IMR-90 (cell line): ENCODE measurements at regions not wholly inside any gene's neighbourhood (a gene's known extent, or its start where the extent isn't known, plus 50 kb on each side); places are given as distances from the start of the nearest gene placed in this dataset.

Experiments used
- ATAC-seq: fragments of 200-7000 bp; cut with Tn5 transposase; 2 replicates; pipeline ENCODE4 v1.9.1; 2020; ENCODE audit warnings: low read depth, mild to moderate bottlenecking, moderate library complexity
- BruUV-seq: library from RNA; stranded (reverse); fragments of 400-500 nt; replicated peaks from 2 replicates; lab custom pipeline; 2021; lab: Mats Ljungman, UMichigan
- CTCF ChIA-PET: fragments of 300-600 bp; formaldehyde crosslinking; extraction: SDS; loops from one replicate; lab custom pipeline; 2021; ENCODE audit warnings: antibody characterized with exemption; lab: Yijun Ruan, JAX
- POLR2A ChIA-PET: fragments of 300-600 bp; sonication (Branson Sonifier 250); formaldehyde crosslinking; loops from one replicate; lab custom pipeline; 2022; ENCODE audit warnings: antibody characterized with exemption; ENCODE audit not compliant: unreplicated experiment; lab: Charles Lee
- DNase-seq: peaks from one replicate; pipeline ENCODE4 v3.0.0; 2013
- H2AFZ ChIP-seq: replicated peaks from 2 replicates; pipeline ENCODE3; 2013; ENCODE audit warnings: low read length, mild to moderate bottlenecking; ENCODE audit not compliant: poor library complexity
- H2AK5ac ChIP-seq: 2 replicates; pipeline ENCODE4 v1.6.1; 2013; ENCODE audit warnings: low read depth, low read length, inconsistent platforms
- H2AK9ac ChIP-seq: replicated peaks from 2 replicates; pipeline ENCODE3; 2013; ENCODE audit warnings: mild to moderate bottlenecking, low read depth, low read length, moderate library complexity; ENCODE audit not compliant: poor library complexity
- H2BK120ac ChIP-seq: 2 replicates; pipeline ENCODE4 v1.6.1; 2013; ENCODE audit warnings: low read depth, low read length, inconsistent platforms
- H2BK15ac ChIP-seq: 3 replicates; pipeline ENCODE4 v1.6.1; 2013; ENCODE audit warnings: low read depth, low read length, inconsistent platforms
- H2BK20ac ChIP-seq: 2 replicates; pipeline ENCODE4 v1.6.1; 2013; ENCODE audit warnings: low read depth, mild to moderate bottlenecking, inconsistent platforms, low read length, moderate library complexity
- H2BK5ac ChIP-seq: 2 replicates; pipeline ENCODE4 v1.6.1; 2013; ENCODE audit warnings: mild to moderate bottlenecking, low read depth, low read length, inconsistent platforms; ENCODE audit not compliant: poor library complexity, severe bottlenecking
- H3K14ac ChIP-seq: replicated peaks from 2 replicates; pipeline ENCODE4 v1.6.1; 2013; ENCODE audit warnings: low read depth, low read length, inconsistent platforms
- H3K18ac ChIP-seq: 2 replicates; pipeline ENCODE4 v1.6.1; 2013; ENCODE audit warnings: low read depth, low read length, control low read depth
- H3K23ac ChIP-seq: 2 replicates; pipeline ENCODE4 v1.6.1; 2013; ENCODE audit warnings: low read depth, low read length, inconsistent platforms
- H3K27ac ChIP-seq: 2 replicates; pipeline ENCODE4 v1.5.1; 2013; ENCODE audit warnings: mild to moderate bottlenecking, control low read depth, low read length; ENCODE audit not compliant: insufficient read depth
- H3K27me3 ChIP-seq: 2 replicates; pipeline ENCODE4 v1.6.1; 2013; ENCODE audit warnings: low read length; ENCODE audit not compliant: control insufficient read depth, insufficient read depth
- H3K36me3 ChIP-seq: 2 replicates; pipeline ENCODE4 v1.6.1; 2013; ENCODE audit warnings: low read length, mixed read lengths; ENCODE audit not compliant: control insufficient read depth, insufficient read depth
- H3K4ac ChIP-seq: 2 replicates; pipeline ENCODE4 v1.6.1; 2013; ENCODE audit warnings: low read depth, low read length, inconsistent platforms
- H3K4me1 ChIP-seq: 2 replicates; pipeline ENCODE4 v1.6.1; 2013; ENCODE audit warnings: low read length, mixed read lengths; ENCODE audit not compliant: control insufficient read depth, insufficient read depth
- H3K4me2 ChIP-seq: 2 replicates; pipeline ENCODE4 v1.6.1; 2013; ENCODE audit warnings: low read depth, mild to moderate bottlenecking, control low read depth, low read length, moderate library complexity
- H3K4me3 ChIP-seq: 2 replicates; pipeline ENCODE4 v1.5.1; 2013; ENCODE audit warnings: low read depth, mild to moderate bottlenecking, control low read depth, low read length, moderate library complexity; ENCODE audit not compliant: insufficient read depth
- H3K56ac ChIP-seq: 2 replicates; pipeline ENCODE4 v1.6.1; 2013; ENCODE audit warnings: low read length, inconsistent platforms; ENCODE audit not compliant: insufficient read depth; ENCODE audit errors: extremely low read depth
- H3K79me1 ChIP-seq, 2 experiments: 2 replicates each; pipeline ENCODE4 v1.6.1; 2013; ENCODE audit warnings: low read length in 2 of 2, inconsistent platforms in 1 of 2, low read depth in 1 of 2
- H3K9ac ChIP-seq: 2 replicates; pipeline ENCODE4 v1.6.1; 2013; ENCODE audit warnings: low read depth, low read length, control low read depth
- H3K9me1 ChIP-seq: 2 replicates; pipeline ENCODE4 v1.6.1; 2013; ENCODE audit warnings: low read length, inconsistent platforms; ENCODE audit not compliant: insufficient read depth
- H3K9me3 ChIP-seq: 2 replicates; pipeline ENCODE4 v1.6.1; 2013; ENCODE audit warnings: low read length; ENCODE audit not compliant: control insufficient read depth, insufficient read depth
- H4K20me1 ChIP-seq: 2 replicates; pipeline ENCODE4 v1.6.1; 2013; ENCODE audit warnings: low read length, inconsistent platforms; ENCODE audit not compliant: insufficient read depth
- H4K5ac ChIP-seq: 2 replicates; pipeline ENCODE4 v1.6.1; 2013; ENCODE audit warnings: mild to moderate bottlenecking, low read depth, low read length, control low read depth
- H4K8ac ChIP-seq, 2 experiments: 2 replicates each; pipeline ENCODE4 v1.6.1; 2013; ENCODE audit warnings: low read depth in 2 of 2, low read length in 2 of 2, control low read depth in 1 of 2, inconsistent platforms in 1 of 2
- H4K91ac ChIP-seq: 2 replicates; pipeline ENCODE4 v1.6.1; 2013; ENCODE audit warnings: low read depth, low read length, inconsistent platforms; ENCODE audit not compliant: insufficient read depth
- CHD1 ChIP-seq: IDR thresholded peaks from 2 replicates; pipeline ENCODE4 v1.6.1; 2012; ENCODE audit warnings: low read depth, low read length, improper control_type of control experiment
- RAD21 ChIP-seq: IDR thresholded peaks from 2 replicates; pipeline ENCODE4 v1.6.1; 2012; ENCODE audit warnings: low read length, improper control_type of control experiment
- SMC3 ChIP-seq: fragments of 150-350 bp; IDR thresholded peaks from 2 replicates; pipeline ENCODE4 v1.6.1; 2016; ENCODE audit warnings: low read depth, mild to moderate bottlenecking, antibody characterized with exemption, low read length, moderate library complexity
- WGBS, 2 experiments: methylation state at CpG; one replicate each; pipeline versions ENCODE4 v1.1.5 to v1.1.7; 2013; ENCODE audit warnings: missing lambda C conversion rate in 2 of 2; ENCODE audit not compliant: insufficient read length in 1 of 2; ENCODE audit errors: extremely low coverage in 2 of 2; 5-methylcytosine and 5-hydroxymethylcytosine counted together
- dilution Hi-C: fragments of 300-500 bp; cut with HindIII; formaldehyde crosslinking; loops from one replicate; pipeline ENCODE4 v1.14.3; 2018; ENCODE audit warnings: low sequenced_read_pairs; ENCODE audit not compliant: unreplicated experiment
- in situ Hi-C: fragments of 300-500 bp; cut with MboI; formaldehyde crosslinking; loops from 3 replicates; pipeline ENCODE4 v1.14.3; 2019; ENCODE audit warnings: low sequenced_read_pairs, inconsistent platforms, mixed read lengths
- intact Hi-C: fragments of 100-400 bp; cut with micrococcal nuclease; formaldehyde crosslinking; loops from 2 replicates; pipeline ENCODE4 v1.10.0; 2022

DNA sequence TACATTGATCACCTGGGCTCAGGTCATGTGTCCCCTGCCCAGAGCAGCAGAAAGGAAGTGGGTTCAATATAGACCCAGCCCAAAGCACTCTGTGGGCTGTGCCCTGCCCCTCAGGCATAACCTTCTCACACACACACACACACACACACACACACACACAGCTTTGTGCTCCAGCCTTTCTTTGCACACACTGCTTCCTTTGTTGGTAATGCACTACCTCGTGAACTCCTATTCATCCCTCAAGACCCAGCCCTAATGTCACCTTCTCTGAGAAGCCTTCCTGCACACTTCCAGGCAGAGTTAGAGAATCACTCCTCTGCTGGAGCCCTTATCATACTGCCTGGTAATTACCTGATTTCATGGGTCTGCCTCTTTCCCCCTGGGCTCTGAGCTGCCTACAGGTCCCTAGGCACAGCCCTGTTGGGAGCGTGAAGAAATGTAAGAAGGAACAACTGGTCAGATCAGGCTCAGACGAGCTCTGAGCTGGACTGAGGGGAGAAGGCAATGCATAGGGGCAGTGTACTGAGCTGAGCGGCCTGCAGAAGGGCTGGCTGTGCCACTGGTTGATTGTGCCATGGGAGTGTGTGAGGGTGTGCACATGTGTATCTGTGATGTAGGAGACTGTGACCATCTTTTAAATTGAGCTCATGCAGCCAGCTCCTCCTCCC lies 210.3 kb downstream of the GLI2 start:
- no peak overlapping the region for H3K14ac ChIP-seq
- peaks cover 50% of the 10 kb centered on the region for H4K20me1 ChIP-seq
- TF ChIP-seq RAD21 (no peak), SMC3 (no peak), CHD1 (no peak)
- ChIA-PET POLR2A (no interaction called here), CTCF (interaction anchor here (0.6 kb wide), 1 partner anchor 251 kb away, joined by 3 read pairs; no protein-coding TSS in a partner anchor)
- H3K4me1 ChIP-seq = peaks cover 19% of the 10 kb centered on the region
- dilution Hi-C loops = no loop called here
- H3K4me3 ChIP-seq = no peak overlapping the region
- H4K91ac ChIP-seq = no peak overlapping the region
- H2BK5ac ChIP-seq = no peak overlapping the region
- no peaks in the 10 kb centered on the region for H3K27me3 ChIP-seq
- H3K56ac ChIP-seq = no peak overlapping the region
- no peak overlapping the region for H2BK15ac ChIP-seq
- H3K79me1 ChIP-seq = peaks cover 64 to 100% of the 10 kb centered on the region in 2 experiments
- H3K4ac ChIP-seq = no peak overlapping the region
- no peak overlapping the region for H4K8ac ChIP-seq
- WGBS, 2 experiments = 100% methylated on average over 3 of the region's 4 CpGs; no CpG with 5 or more reads in 1 of the 2 experiments
- intact Hi-C loops = no loop called here
- H3K27ac ChIP-seq = no peak overlapping the region
- no peak overlapping the region for H2AFZ ChIP-seq
- no peak for ATAC-seq
- peaks cover 18% of the 10 kb centered on the region for H3K36me3 ChIP-seq
- no peak overlapping the region for H2BK20ac ChIP-seq
- DNase-seq = no peak
- H4K5ac ChIP-seq = no peak overlapping the region
- peak overlapping the region; percentile 35 for H2AK5ac ChIP-seq
- H3K9me3 ChIP-seq = no peaks in the 10 kb centered on the region
- no TSS peak for BruUV-seq
- H2BK120ac ChIP-seq = no peak overlapping the region
- H3K4me2 ChIP-seq = no peak overlapping the region
- H2AK9ac ChIP-seq = no peak overlapping the region
- peaks cover 53% of the 10 kb centered on the region for H3K9me1 ChIP-seq
- no peak overlapping the region for H3K9ac ChIP-seq
- no peak overlapping the region for H3K18ac ChIP-seq
- H3K23ac ChIP-seq = no peak overlapping the region
- in situ Hi-C loops = no loop called here
